Activated CD8-positive, alpha-beta memory T cell treated with anti-CD3 and anti-CD28 coated beads for 36 hours (primary cell): ENCODE measurements at regions not wholly inside any gene's neighbourhood (a gene's known extent, or its start where the extent isn't known, plus 50 kb on each side); places are given as distances from the start of the nearest gene placed in this dataset.

Experiments
- CTCF ChIA-PET: fragments of 350-600 bp; sonication (Branson Sonifier 250); formaldehyde crosslinking; loops from one replicate; lab custom pipeline; 2021; ENCODE audit warnings: antibody characterized with exemption; lab: Charles Lee
- POLR2A ChIA-PET: fragments of 350-600 bp; sonication (Branson Sonifier 250); formaldehyde crosslinking; loops from one replicate; lab custom pipeline; 2021; ENCODE audit warnings: antibody characterized with exemption; lab: Charles Lee

- ChIA-PET CTCF (no interaction called here), POLR2A (no interaction called here)
Observed at GRCh38 chr1:244214009-244214967, 163.2 kb downstream of the ZBTB18 start.

GRCh38 chr1:244216836-244217235 is 165.8 kb downstream of the ZBTB18 start:
- CTCF ChIA-PET, result no interaction called here
- POLR2A ChIA-PET, result no interaction called here

- ChIA-PET POLR2A (no interaction called here), CTCF (no interaction called here)
Observed at GRCh38 chr1:244217711-244218110, 166.6 kb downstream of the ZBTB18 start.

DNA sequence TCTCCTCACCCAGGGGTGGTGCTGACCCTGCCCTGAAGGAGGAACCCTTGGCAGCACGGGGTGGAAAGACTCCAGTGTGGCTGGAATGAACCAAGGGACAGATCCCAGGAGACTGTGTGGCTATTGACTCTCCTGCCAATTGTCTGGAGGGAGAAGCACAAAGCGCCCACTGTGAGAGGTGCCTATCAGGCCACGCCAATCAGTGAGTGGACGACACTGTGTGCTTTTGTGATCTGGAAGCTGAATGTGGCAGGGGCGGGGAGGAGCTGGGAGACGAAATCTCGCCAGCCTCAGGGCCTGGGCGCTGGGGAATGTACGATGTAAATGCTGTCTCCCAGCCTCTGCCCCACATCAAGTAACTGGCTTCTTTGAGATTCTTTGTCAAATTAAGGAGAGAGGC is 167.1 kb downstream of the ZBTB18 start:
- ChIA-PET CTCF (no interaction called here), POLR2A (no interaction called here)

DNA sequence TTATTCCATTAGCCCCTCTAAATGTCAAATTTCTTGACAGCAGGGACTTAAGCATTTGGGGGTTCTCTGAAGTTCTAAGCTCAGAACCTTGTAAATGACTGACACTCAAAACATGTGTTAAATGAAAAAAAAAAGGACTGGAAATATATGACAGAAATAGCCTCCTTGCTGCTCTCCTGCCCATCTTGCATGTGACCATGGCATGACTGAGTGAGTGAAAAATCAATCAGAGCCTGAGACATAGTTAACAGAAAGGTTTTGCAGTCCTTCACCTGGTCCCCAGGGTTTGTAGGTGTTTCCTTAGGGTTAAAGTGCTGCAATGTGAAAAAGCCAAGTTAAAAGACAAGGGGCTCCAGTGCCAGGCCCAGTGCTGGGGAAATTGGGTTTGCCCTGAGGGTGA is 168.1 kb downstream of the ZBTB18 start:
- ChIA-PET POLR2A (no interaction called here), CTCF (no interaction called here)

GRCh38 chr1:244219802-244220201 is 168.7 kb downstream of the ZBTB18 start:
- POLR2A ChIA-PET, result no interaction called here

GRCh38 chr1:244220410-244220809 is 169.3 kb downstream of the ZBTB18 start:
- CTCF ChIA-PET, result no interaction called here
- POLR2A ChIA-PET, result no interaction called here

More at GRCh38 chr1:244219802-244220201, 168.7 kb downstream of the ZBTB18 start:
- CTCF ChIA-PET, result no interaction called here

DNA sequence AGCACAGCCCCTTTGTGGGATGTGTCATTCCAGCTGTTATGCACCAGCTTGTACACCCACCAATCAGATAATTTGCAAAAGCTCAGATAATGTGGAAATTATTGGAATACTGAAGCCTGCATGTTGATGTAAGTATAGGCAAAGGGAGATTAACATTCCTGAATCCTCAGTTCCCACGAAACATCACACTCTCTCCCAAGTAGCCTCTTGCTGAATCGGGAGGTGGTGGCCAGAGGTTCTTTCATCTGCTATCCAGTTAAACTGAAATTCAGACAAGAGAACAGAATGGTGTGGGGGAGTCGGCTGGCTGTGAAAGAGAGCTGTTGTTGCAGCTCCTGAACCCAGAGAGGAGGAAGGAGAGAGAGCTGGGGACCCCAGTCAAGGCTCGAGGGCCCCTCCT is 170.9 kb downstream of the ZBTB18 start:
- POLR2A ChIA-PET, result no interaction called here

DNA sequence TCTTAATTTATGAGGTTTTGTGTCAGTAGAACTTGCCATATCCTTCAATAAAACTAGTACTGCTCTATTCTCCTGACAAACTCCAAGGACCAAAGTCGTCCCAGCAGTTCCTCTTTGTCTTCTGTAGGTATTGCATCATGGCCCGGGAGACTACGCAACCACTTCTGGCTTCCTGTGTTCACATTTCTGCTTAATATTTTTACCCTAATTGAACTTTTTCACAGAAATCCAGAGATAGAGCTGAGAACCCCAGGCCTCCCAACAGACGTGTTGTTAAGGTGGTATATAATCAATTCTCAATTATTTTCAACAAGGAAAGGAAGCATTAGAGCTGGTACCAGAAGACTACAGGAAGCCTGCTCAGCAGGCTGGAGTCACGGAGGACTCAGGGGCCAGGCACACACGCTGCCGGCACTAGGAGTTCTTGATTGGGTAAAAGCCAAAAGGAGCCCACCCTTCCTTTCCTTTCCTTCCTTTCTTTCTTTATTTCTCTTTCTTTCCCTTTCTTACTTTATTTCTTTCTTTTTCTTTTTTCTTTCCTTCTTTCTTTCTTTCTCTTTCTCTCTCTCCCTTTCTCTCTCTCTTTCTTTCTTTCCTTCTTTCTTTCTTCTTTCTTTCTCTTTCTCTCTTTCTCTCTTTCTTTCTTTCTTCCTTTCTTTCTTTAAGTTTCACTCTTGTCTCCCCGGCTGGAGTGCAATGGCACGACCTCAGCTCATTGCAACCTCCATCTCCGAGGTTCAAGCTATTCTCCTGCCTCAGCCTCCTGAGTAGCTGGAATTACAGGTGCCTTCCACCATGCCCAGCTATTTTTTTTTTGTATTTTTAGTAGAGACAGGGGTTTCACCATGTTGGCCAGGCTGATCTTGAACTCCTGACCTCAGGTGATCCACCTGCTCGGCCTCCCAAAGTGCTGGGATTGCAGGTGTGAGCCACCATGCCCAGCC is 173.7 kb downstream of the ZBTB18 start:
- CTCF ChIA-PET, result no interaction called here
- POLR2A ChIA-PET, result no interaction called here

More for the DNA sequence above, 170.9 kb downstream of the ZBTB18 start:
- CTCF ChIA-PET, result no interaction called here

DNA sequence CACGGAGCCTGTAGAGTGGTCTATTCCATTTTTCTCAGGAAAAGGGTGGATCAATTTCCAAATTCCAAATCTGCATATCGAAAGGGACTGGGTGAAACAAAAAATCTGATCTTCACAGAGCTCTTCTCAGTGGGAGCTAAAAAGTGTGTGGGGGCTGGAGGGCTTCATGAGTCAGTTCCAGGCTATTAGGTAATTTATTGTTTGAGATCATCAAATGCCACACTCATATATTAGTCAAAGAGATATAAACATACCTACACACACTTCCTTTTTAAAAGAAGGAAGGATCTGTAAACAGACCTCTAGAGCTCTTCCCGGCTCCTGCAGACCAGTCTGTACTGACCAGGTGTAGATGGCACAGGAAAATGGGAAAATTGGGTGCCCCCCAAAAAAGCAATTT is 175.4 kb downstream of the ZBTB18 start:
- CTCF ChIA-PET, result no interaction called here

GRCh38 chr1:244230470-244230869 is 179.4 kb downstream of the ZBTB18 start:
- POLR2A ChIA-PET, result no interaction called here
- CTCF ChIA-PET, result interaction anchor here (0.5 kb wide), 1 partner anchor 42 kb away, joined by 3 read pairs; no protein-coding TSS in a partner anchor

More for the DNA sequence above, 175.4 kb downstream of the ZBTB18 start:
- POLR2A ChIA-PET, result no interaction called here

GRCh38 chr1:244231193-244231571 is 180.1 kb downstream of the ZBTB18 start:
- CTCF ChIA-PET, result no interaction called here
- POLR2A ChIA-PET, result no interaction called here

- ChIA-PET CTCF (no interaction called here), POLR2A (no interaction called here)
Observed at GRCh38 chr1:244231572-244232315, 180.7 kb downstream of the ZBTB18 start.

DNA sequence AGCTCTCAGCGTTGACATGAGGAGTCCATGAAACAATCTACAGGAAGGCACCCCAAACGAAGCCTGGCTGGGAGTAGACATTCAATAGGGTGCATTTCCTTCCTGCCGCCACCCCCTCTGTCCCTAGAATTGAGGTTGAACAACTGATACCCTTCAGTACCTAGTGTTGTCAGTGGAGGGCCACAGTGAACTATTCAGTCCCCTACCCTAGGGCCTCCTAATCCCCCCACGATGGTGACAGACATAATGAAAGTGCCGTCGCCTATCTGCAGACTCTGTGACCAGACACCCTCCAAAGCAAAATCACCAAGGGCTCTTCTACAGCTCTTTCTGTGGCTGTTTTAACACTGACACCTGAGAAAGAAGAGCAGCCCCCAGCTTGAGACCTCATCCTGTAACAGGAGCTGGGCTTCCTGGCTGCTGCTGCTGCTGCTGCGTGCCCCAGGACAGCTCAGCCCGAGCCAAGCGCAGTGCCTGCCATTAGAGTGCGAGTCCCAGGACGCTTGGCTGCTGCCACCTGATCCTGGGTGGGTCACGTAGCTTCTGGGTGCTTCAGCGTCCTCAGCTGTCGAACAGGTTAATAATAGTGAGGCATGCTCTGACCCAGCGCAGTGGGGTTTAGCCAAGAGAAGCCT is 183.0 kb downstream of the ZBTB18 start:
- ChIA-PET POLR2A (no interaction called here), CTCF (no interaction called here)

- POLR2A ChIA-PET, result no interaction called here
- CTCF ChIA-PET, result no interaction called here
Observed at GRCh38 chr1:244235157-244235556, 184.1 kb downstream of the ZBTB18 start.

DNA sequence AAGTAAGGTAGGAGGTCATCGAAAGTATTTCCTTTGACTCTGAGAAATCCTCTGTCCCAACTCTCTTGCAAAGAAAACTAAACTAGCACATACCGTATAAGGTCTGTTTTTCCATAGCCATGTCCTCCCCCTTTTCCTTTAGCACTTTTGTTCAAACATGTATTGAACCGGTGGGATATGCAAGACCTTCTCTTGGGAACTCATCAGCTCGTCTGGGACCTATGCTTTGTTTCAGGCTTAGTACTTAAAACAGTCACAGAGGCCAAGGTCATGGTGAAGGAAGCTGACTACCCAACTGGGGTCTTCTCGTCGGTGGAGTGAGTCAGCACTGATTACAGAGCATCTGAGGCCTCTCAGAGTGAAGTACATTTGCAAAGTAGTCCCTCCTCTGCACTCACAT is 185.0 kb downstream of the ZBTB18 start:
- POLR2A ChIA-PET, result interaction anchor here (0.5 kb wide), 1 partner anchor 160 kb away, joined by 3 read pairs; no protein-coding TSS in a partner anchor
- CTCF ChIA-PET, result no interaction called here

DNA sequence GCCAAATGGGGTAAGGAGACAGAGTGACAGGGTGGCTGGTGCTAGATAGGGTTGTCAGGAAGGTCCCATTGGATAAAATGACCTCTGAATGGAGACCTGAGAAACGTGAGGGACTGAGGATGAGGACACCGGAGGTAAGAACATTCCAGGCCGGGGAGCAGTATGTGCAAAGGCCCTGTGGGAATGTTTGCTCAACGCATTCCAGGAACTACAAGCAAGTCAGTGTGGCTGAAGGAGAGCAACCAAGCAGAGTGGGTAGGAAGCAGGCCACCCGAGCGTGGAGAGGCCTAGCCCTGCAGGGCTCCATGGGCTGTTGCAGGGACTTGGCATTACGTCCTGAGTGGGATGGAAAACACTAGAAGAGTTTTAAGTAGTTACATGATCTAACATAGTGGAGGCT is 185.6 kb downstream of the ZBTB18 start:
- ChIA-PET POLR2A (no interaction called here), CTCF (no interaction called here)

- CTCF ChIA-PET, result interaction anchor here (0.6 kb wide), 1 partner anchor 962 kb away, joined by 3 read pairs; no protein-coding TSS in a partner anchor
- POLR2A ChIA-PET, result no interaction called here
Observed at GRCh38 chr1:244237445-244237844, 186.4 kb downstream of the ZBTB18 start.

GRCh38 chr1:244239261-244239770 is 188.2 kb downstream of the ZBTB18 start:
- CTCF ChIA-PET, result no interaction called here
- POLR2A ChIA-PET, result no interaction called here
